HepG2 (cell line): ENCODE measurements at regions not wholly inside any gene's neighbourhood (a gene's known extent, or its start where the extent isn't known, plus 50 kb on each side); places are given as distances from the start of the nearest gene placed in this dataset.

ENCODE experiments used
- ATAC-seq: fragments of 200-7000 bp; cut with Tn5 transposase; 3 replicates; pipeline ENCODE4 v1.9.1; 2020; ENCODE audit warnings: mild to moderate bottlenecking, moderate library complexity
- BruUV-seq: library from RNA; stranded (reverse); fragments of 400-500 nt; replicated peaks from 2 replicates; lab custom pipeline; 2021; lab: Mats Ljungman, UMichigan
- CTCF ChIA-PET: fragments of 300-600 bp; formaldehyde crosslinking; extraction: SDS; loops from one replicate; lab custom pipeline; 2021; ENCODE audit warnings: low total read pairs, inconsistent platforms, low intra/inter-chr PET ratio; lab: Yijun Ruan, JAX
- POLR2A ChIA-PET: fragments of 350-600 bp; sonication (Branson Sonifier 250); formaldehyde crosslinking; loops from one replicate; lab custom pipeline; 2020; ENCODE audit warnings: antibody characterized with exemption, inconsistent platforms; lab: Yijun Ruan, JAX
- DNase-seq: peaks from one replicate; pipeline ENCODE4 v3.0.0-alpha.2; 2015; ENCODE audit warnings: low spot score
- FAIRE-seq: peaks from 3 replicates; lab custom pipeline; 2011; peaks lifted over from hg19 to GRCh38; lab: Jason Lieb, UNC
- H2AFZ ChIP-seq: one replicate; pipeline ENCODE4 v1.6.1; 2011; ENCODE audit warnings: low read length, inconsistent platforms
- H3K27ac ChIP-seq: fragments of 300-600 bp; 3 replicates; pipeline ENCODE4 v1.8.0; 2011; ENCODE audit warnings: mixed run types, mild to moderate bottlenecking, mixed read lengths, low read length, inconsistent platforms; ENCODE audit not compliant: insufficient read depth; ENCODE audit errors: extremely low read length
- H3K27me3 ChIP-seq, 2 experiments: fragments of 200-600 bp in 1 of 2; 2 replicates in 1 of 2; 3 replicates in 1 of 2; pipeline versions ENCODE4 v1.6.0 to v1.8.0; 2011; ENCODE audit warnings: low read length in 2 of 2, mild to moderate bottlenecking in 2 of 2, moderate library complexity in 2 of 2, inconsistent platforms in 1 of 2; ENCODE audit not compliant: insufficient read depth in 2 of 2, control insufficient read depth in 1 of 2
- H3K36me3 ChIP-seq, 2 experiments: fragments of 200-600 bp in 1 of 2; replicated peaks in 1 of 2; 2 replicates in 1 of 2; 3 replicates in 1 of 2; pipeline versions ENCODE4 v1.5.1 to v1.8.0; 2011; ENCODE audit warnings: low read length in 2 of 2, inconsistent platforms in 1 of 2; ENCODE audit not compliant: insufficient read depth in 2 of 2, control insufficient read depth in 1 of 2
- H3K4me1 ChIP-seq: 2 replicates; pipeline ENCODE4 v1.5.1; 2012; ENCODE audit warnings: low read length, inconsistent platforms; ENCODE audit not compliant: insufficient read depth
- H3K4me2 ChIP-seq: 2 replicates; pipeline ENCODE4 v1.6.0; 2011; ENCODE audit warnings: low read depth, low read length, inconsistent platforms
- H3K4me3 ChIP-seq, 3 experiments: fragments of 200-600 bp in 1 of 3; sonication (generic), shearing (Covaris generic) in 1 of 3; replicated peaks in 1 of 3; 2 replicates each; pipeline ENCODE4 v1.5.1; 2011 to 2016; ENCODE audit warnings: low read length in 3 of 3, inconsistent platforms in 2 of 3, low read depth in 2 of 3, mild to moderate bottlenecking in 2 of 3, control low read depth in 1 of 3, mixed read lengths in 1 of 3; ENCODE audit not compliant: insufficient read depth in 1 of 3
- H3K79me2 ChIP-seq: one replicate; pipeline ENCODE4 v1.6.1; 2011; ENCODE audit warnings: low read length, inconsistent platforms; ENCODE audit not compliant: insufficient read depth
- H3K9ac ChIP-seq: 2 replicates; pipeline ENCODE4 v1.6.0; 2011; ENCODE audit warnings: mild to moderate bottlenecking, low read depth, low read length, inconsistent platforms; ENCODE audit not compliant: insufficient read depth
- H3K9me3 ChIP-seq: 2 replicates; pipeline ENCODE4 v1.5.1; 2012; ENCODE audit warnings: mild to moderate bottlenecking, low read length
- H4K20me1 ChIP-seq: 2 replicates; pipeline ENCODE4 v1.6.0; 2011; ENCODE audit warnings: inconsistent platforms, mild to moderate bottlenecking, low read length, moderate library complexity; ENCODE audit not compliant: insufficient read depth
- ATAD3A ChIP-seq: sonication (generic); formaldehyde crosslinking; IDR thresholded peaks from 2 replicates; pipeline ENCODE4 v1.4.0; 2020; ENCODE audit warnings: missing genetic modification reagents
- JARID2 ChIP-seq: sonication (generic); formaldehyde crosslinking; IDR thresholded peaks from 2 replicates; pipeline ENCODE4 v1.8.1; 2023; ENCODE audit warnings: missing genetic modification reagents, inconsistent platforms; ENCODE audit not compliant: insufficient replicate concordance
- KDM6A ChIP-seq: IDR thresholded peaks from 2 replicates; pipeline ENCODE4 v1.6.1; 2016; ENCODE audit warnings: low read depth
- KMT2B ChIP-seq: IDR thresholded peaks from 2 replicates; pipeline ENCODE4 v1.6.1; 2016; ENCODE audit warnings: missing genetic modification reagents, missing compliant biosample characterization
- POLR2AphosphoS2 ChIP-seq: IDR thresholded peaks from 2 replicates; pipeline ENCODE4 v1.6.1; 2011; ENCODE audit warnings: low read depth, low read length, improper control_type of control experiment
- ZNF251 ChIP-seq: sonication (generic); formaldehyde crosslinking; IDR thresholded peaks from 2 replicates; pipeline ENCODE4 v1.9.0; 2021; ENCODE audit warnings: mild to moderate bottlenecking, missing genetic modification reagents
- ZNF260 ChIP-seq: sonication (generic); formaldehyde crosslinking; IDR thresholded peaks from 2 replicates; pipeline ENCODE4 v1.4.0; 2020; ENCODE audit warnings: missing genetic modification reagents, low read depth, mild to moderate bottlenecking, borderline replicate concordance
- ZNF441 ChIP-seq: sonication (generic); formaldehyde crosslinking; IDR thresholded peaks from 2 replicates; pipeline ENCODE4 v1.7.0; 2021; ENCODE audit warnings: missing genetic modification reagents, borderline replicate concordance
- ZNF562 ChIP-seq: sonication (generic); formaldehyde crosslinking; IDR thresholded peaks from 2 replicates; pipeline ENCODE4 v1.8.0; 2022; ENCODE audit warnings: missing genetic modification reagents, borderline replicate concordance
- ZNF660 ChIP-seq: sonication (generic); formaldehyde crosslinking; IDR thresholded peaks from 2 replicates; pipeline ENCODE4 v1.5.1; 2020; ENCODE audit warnings: mild to moderate bottlenecking, low read depth, missing genetic modification reagents, borderline replicate concordance
- ZNF713 ChIP-seq: sonication (generic); formaldehyde crosslinking; IDR thresholded peaks from 2 replicates; pipeline ENCODE4 v1.4.0; 2020; ENCODE audit warnings: mild to moderate bottlenecking, missing genetic modification reagents
- ZNF720 ChIP-seq: sonication (generic); formaldehyde crosslinking; IDR thresholded peaks from 2 replicates; pipeline ENCODE4 v1.4.0; 2020; ENCODE audit warnings: missing genetic modification reagents
- ZNF773 ChIP-seq: sonication (generic); formaldehyde crosslinking; IDR thresholded peaks from 2 replicates; pipeline ENCODE4 v1.4.0; 2020; ENCODE audit warnings: missing genetic modification reagents, borderline replicate concordance
- ZNF776 ChIP-seq: sonication (generic); formaldehyde crosslinking; IDR thresholded peaks from 2 replicates; pipeline ENCODE4 v1.4.0; 2020; ENCODE audit warnings: mild to moderate bottlenecking, missing genetic modification reagents
- WGBS: methylation state at CpG from one replicate; pipeline ENCODE4 v1.1.6; 2017; ENCODE audit warnings: low lambda C conversion rate; 5-methylcytosine and 5-hydroxymethylcytosine counted together
- in situ Hi-C: cut with HindIII; loops from 2 replicates; pipeline ENCODE4 v1.10.0; 2017; ENCODE audit warnings: low pct_unique_long_range_greater_than_20kb; ENCODE audit not compliant: extremely low pct_ligation_motif_present
- intact Hi-C: fragments of 100-400 bp; cut with micrococcal nuclease; formaldehyde crosslinking; loops from one replicate; pipeline ENCODE4 v1.10.0; 2022; ENCODE audit not compliant: unreplicated experiment
- TF ChIP-seq, protein P1 (sequence below): sonication (generic); formaldehyde crosslinking; IDR thresholded peaks from 2 replicates; pipeline ENCODE4 v1.4.0; 2020; ENCODE audit warnings: missing genetic modification reagents, borderline replicate concordance
- TF ChIP-seq, protein P2 (sequence below): sonication (generic); formaldehyde crosslinking; IDR thresholded peaks from 2 replicates; pipeline ENCODE4 v1.4.0; 2020; ENCODE audit warnings: mild to moderate bottlenecking, missing genetic modification reagents
- TF ChIP-seq, protein P3 (sequence below): sonication (generic); formaldehyde crosslinking; IDR thresholded peaks from 2 replicates; pipeline ENCODE4 v1.8.1; 2023; ENCODE audit warnings: mild to moderate bottlenecking, missing genetic modification reagents

DNA sequence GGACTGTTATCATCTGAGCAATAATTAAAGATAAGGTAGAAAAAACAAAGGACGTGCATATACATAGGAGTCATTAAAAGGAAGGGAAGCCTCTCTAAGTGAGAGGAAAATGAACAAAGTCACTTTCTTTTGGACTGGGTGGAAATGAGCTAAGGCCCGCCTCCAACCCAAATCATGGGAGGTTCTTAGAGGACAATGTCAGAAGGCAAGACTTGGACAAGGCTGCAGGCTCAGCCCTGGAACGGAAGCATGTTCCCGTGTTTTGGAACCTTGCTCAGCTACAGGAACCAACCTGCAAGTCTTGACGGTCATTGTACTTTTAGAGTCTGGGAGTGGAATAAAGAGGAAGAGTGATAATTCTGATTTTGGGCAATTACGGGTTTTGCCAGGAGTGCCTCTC is 59.4 kb upstream of the EPB41L3 start:
- Histone ChIP-seq H3K79me2 (no peaks in the 10 kb centered on the region), H3K9me3 (no peaks in the 10 kb centered on the region), H3K4me1 (peaks cover 8% of the 10 kb centered on the region), H3K9ac (no peak overlapping the region), H3K4me2 (no peak overlapping the region), H3K4me3 (no peak overlapping the region), H3K27me3 (0 out of 5 replicates have a peak, but pooled peaks cover 0 to 1% of the 10 kb centered on the region in 2 experiments), H4K20me1 (no peaks in the 10 kb centered on the region), H2AFZ (no peak overlapping the region), H3K36me3 (no peaks in the 10 kb centered on the region), H3K27ac (no peak overlapping the region)
- in situ Hi-C loops (loop anchor here (5.0 to 25.0 kb wide), 3 partner anchors 239 to 1284 kb away; no protein-coding TSS in a partner anchor), intact Hi-C loops (loop anchor here (5.0 kb wide), 1 partner anchor 1284 kb away; no protein-coding TSS in a partner anchor)
- ChIA-PET POLR2A (no interaction called here), CTCF (no interaction called here)
- TF ChIP-seq ATAD3A (CRISPR knock-in tag) (no peak), ZNF776 (CRISPR knock-in tag) (no peak), ZNF251 (no peak), POLR2AphosphoS2 (no peak), ZNF720 (CRISPR knock-in tag) (no peak), ZNF260 (no peak), ZNF773 (no peak), ZNF441 (CRISPR knock-in tag) (no peak), KMT2B (CRISPR knock-in tag) (no peak), ZNF660 (CRISPR knock-in tag) (no peak), ZNF562 (CRISPR knock-in tag) (no peak), ZNF713 (CRISPR knock-in tag) (no peak), JARID2 (no peak), KDM6A (CRISPR knock-in tag) (no peak)
- TF ChIP-seq, protein P1, sequence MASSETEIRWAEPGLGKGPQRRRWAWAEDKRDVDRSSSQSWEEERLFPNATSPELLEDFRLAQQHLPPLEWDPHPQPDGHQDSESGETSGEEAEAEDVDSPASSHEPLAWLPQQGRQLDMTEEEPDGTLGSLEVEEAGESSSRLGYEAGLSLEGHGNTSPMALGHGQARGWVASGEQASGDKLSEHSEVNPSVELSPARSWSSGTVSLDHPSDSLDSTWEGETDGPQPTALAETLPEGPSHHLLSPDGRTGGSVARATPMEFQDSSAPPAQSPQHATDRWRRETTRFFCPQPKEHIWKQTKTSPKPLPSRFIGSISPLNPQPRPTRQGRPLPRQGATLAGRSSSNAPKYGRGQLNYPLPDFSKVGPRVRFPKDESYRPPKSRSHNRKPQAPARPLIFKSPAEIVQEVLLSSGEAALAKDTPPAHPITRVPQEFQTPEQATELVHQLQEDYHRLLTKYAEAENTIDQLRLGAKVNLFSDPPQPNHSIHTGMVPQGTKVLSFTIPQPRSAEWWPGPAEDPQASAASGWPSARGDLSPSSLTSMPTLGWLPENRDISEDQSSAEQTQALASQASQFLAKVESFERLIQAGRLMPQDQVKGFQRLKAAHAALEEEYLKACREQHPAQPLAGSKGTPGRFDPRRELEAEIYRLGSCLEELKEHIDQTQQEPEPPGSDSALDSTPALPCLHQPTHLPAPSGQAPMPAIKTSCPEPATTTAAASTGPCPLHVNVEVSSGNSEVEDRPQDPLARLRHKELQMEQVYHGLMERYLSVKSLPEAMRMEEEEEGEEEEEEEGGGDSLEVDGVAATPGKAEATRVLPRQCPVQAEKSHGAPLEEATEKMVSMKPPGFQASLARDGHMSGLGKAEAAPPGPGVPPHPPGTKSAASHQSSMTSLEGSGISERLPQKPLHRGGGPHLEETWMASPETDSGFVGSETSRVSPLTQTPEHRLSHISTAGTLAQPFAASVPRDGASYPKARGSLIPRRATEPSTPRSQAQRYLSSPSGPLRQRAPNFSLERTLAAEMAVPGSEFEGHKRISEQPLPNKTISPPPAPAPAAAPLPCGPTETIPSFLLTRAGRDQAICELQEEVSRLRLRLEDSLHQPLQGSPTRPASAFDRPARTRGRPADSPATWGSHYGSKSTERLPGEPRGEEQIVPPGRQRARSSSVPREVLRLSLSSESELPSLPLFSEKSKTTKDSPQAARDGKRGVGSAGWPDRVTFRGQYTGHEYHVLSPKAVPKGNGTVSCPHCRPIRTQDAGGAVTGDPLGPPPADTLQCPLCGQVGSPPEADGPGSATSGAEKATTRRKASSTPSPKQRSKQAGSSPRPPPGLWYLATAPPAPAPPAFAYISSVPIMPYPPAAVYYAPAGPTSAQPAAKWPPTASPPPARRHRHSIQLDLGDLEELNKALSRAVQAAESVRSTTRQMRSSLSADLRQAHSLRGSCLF (CRISPR knock-in tag): no peak
- TF ChIP-seq, protein P2, sequence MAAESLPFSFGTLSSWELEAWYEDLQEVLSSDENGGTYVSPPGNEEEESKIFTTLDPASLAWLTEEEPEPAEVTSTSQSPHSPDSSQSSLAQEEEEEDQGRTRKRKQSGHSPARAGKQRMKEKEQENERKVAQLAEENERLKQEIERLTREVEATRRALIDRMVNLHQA (CRISPR knock-in tag): no peak
- TF ChIP-seq, protein P3, sequence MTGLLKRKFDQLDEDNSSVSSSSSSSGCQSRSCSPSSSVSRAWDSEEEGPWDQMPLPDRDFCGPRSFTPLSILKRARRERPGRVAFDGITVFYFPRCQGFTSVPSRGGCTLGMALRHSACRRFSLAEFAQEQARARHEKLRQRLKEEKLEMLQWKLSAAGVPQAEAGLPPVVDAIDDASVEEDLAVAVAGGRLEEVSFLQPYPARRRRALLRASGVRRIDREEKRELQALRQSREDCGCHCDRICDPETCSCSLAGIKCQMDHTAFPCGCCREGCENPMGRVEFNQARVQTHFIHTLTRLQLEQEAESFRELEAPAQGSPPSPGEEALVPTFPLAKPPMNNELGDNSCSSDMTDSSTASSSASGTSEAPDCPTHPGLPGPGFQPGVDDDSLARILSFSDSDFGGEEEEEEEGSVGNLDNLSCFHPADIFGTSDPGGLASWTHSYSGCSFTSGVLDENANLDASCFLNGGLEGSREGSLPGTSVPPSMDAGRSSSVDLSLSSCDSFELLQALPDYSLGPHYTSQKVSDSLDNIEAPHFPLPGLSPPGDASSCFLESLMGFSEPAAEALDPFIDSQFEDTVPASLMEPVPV (CRISPR knock-in tag): no peak
- DNase-seq (no peak), ATAC-seq (no peak), FAIRE-seq (no peak)
- no TSS peak for BruUV-seq
- WGBS: 27% methylated on average over 6 of the region's 6 CpGs
